ENCODE measurements at regions not wholly inside any gene's neighbourhood (a gene's known extent, or its start where the extent isn't known, plus 50 kb on each side); places are given as distances from the start of the nearest gene placed in this dataset.

- no peak for TF ChIP-seq CTCF (IDR thresholded peaks at IDR 0.05)
- TF ChIP-seq EP300 (IDR thresholded peaks at IDR 0.05) = no peak
- no peak for TF ChIP-seq POLR2A (IDR thresholded peaks at IDR 0.05; ENCODE audit: low read length)
- no peak for TF ChIP-seq RFX5 (IDR thresholded peaks at IDR 0.05)
Measured at GRCh38 chr11:38784164-38784563, 2186.1 kb upstream of the RAG2 start.
